Parathyroid adenoma (tissue), 2 donors: ENCODE measurements at regions not wholly inside any gene's neighbourhood (a gene's known extent, or its start where the extent isn't known, plus 50 kb on each side); places are given as distances from the start of the nearest gene placed in this dataset.

ENCODE experiments used
- H2AFZ ChIP-seq: fragments of 300-600 bp; sonication (generic); one replicate; pipeline ENCODE4 v1.7.0; 2017; ENCODE audit warnings: antibody characterized with exemption, mild to moderate bottlenecking
- H3K27ac ChIP-seq: fragments of 300-600 bp; sonication (generic); one replicate; pipeline ENCODE4 v1.7.0; 2017
- H3K27me3 ChIP-seq: fragments of 300-600 bp; sonication (generic); one replicate; pipeline ENCODE4 v1.7.0; 2017; ENCODE audit warnings: low read length; ENCODE audit not compliant: control insufficient read depth, insufficient read depth
- H3K36me3 ChIP-seq: fragments of 300-600 bp; sonication (generic); one replicate; pipeline ENCODE4 v1.7.0; 2017; ENCODE audit warnings: low read length; ENCODE audit not compliant: control insufficient read depth, insufficient read depth
- H3K4me1 ChIP-seq: fragments of 300-600 bp; sonication (generic); one replicate; pipeline ENCODE4 v1.7.0; 2017; ENCODE audit warnings: control low read depth
- H3K4me2 ChIP-seq: fragments of 300-600 bp; sonication (generic); one replicate; pipeline ENCODE4 v1.7.0; 2017; ENCODE audit warnings: low read length
- H3K4me3 ChIP-seq: fragments of 300-600 bp; sonication (generic); one replicate; pipeline ENCODE4 v1.7.0; 2017; ENCODE audit warnings: low read depth, low read length
- H3K79me2 ChIP-seq: fragments of 300-600 bp; sonication (generic); one replicate; pipeline ENCODE4 v1.7.0; 2017; ENCODE audit warnings: control low read depth
- H3K9ac ChIP-seq: fragments of 300-600 bp; sonication (generic); one replicate; pipeline ENCODE4 v1.7.0; 2017; ENCODE audit warnings: mild to moderate bottlenecking
- H3K9me3 ChIP-seq: fragments of 300-600 bp; sonication (generic); one replicate; pipeline ENCODE4 v1.7.0; 2017; ENCODE audit warnings: low read length; ENCODE audit not compliant: control insufficient read depth
- CTCF ChIP-seq: fragments of 300-600 bp; sonication (generic); IDR thresholded peaks from one replicate; pipeline ENCODE4 v1.7.0; 2017; ENCODE audit warnings: antibody characterized with exemption, mild to moderate bottlenecking
- donor health status: primary hyperparathyroidism.

DNA sequence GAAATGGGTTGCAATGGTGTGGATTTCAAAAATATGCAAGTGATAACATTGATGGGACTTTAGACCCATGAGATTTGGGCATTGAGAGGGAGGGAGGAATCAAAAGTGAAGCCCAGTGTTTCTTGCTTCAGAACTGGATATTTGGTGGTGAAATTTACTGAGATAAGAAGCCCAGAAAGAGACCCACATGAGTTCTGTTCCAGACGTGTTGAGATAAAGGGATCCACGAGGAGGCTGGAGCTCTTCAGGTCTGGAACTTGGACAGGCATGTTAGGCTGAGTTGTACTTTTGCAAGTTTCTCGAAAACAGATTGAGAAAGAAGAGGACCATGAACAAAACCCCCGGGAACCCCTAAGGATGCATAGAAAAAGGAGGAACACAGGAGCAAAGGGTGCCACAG is 290.2 kb downstream of the MEX3B start:
- Histone ChIP-seq H3K79me2 (no peaks in the 10 kb centered on the region), H3K27me3 (no peaks in the 10 kb centered on the region), H3K9ac (no peak overlapping the region), H3K27ac (no peak overlapping the region), H3K4me3 (no peak overlapping the region), H3K9me3 (no peaks in the 10 kb centered on the region), H2AFZ (no peak overlapping the region), H3K4me2 (no peak overlapping the region), H3K36me3 (no peaks in the 10 kb centered on the region), H3K4me1 (no peaks in the 10 kb centered on the region)
- no peak for TF ChIP-seq CTCF

DNA sequence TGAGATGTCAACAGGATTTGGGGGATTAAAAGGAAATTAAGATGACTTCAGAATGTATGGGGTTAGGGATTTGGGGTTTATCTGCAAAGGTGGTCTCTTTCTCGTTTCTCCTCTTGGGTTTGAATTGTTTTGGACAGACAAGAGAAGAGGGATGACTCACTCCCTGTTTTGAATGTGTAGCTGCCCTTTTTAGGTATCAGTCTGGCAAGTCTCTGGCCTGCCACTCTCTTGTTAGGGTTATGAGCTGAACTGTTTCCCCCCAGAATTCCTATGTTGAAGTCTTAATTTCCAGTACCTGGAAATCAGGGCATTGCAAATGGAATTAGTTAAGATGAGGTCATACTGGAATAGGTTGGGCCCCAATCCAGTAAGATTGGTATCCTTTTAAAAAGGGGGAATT is 291.7 kb downstream of the MEX3B start:
- Histone ChIP-seq H3K27ac (no peak overlapping the region), H3K9ac (no peak overlapping the region), H3K79me2 (no peaks in the 10 kb centered on the region), H3K9me3 (no peaks in the 10 kb centered on the region), H3K4me2 (no peak overlapping the region), H3K36me3 (no peaks in the 10 kb centered on the region), H3K27me3 (no peaks in the 10 kb centered on the region), H3K4me3 (no peak overlapping the region), H3K4me1 (no peaks in the 10 kb centered on the region), H2AFZ (no peak overlapping the region)
- no peak for TF ChIP-seq CTCF

DNA sequence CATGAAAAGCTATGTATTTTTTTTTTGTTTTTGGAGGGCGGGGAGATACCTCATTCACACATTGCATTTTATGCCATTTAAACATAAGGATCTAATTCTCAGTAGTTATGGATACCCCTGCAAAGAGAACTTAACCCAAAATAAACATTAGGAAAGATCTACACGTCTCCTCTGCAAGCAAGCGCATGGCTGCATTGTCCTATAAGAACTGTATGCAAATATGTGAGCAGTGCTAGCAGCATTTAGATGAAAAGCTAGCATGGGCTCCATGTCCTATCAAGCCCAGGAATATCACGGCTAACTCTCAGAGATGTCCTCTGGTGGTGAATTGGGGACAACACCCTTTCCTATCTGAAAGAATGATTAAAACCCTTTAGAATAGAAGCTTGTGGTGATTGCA is 292.8 kb downstream of the MEX3B start:
- no peaks in the 10 kb centered on the region for H3K4me1 ChIP-seq
- H3K9ac ChIP-seq, result no peak overlapping the region

DNA sequence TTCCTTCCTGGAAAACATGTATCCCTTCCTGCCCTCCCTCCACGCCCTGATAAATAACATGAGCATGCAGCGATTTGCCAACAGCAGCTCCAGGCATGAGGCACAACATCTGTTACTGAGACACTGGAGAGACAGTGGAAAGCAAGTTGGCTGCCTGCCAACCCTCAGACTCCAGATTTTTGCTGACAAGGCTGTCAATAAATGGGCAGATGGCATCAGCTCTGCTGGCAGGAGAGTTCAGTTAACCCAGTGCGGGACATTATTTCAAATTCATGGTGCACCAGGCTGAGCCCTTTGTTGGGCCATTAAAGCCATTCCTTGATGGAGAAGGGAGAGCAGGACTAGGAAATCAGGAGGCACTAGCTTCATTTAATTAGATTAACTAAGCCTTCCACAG is 293.3 kb downstream of the MEX3B start:
- no peaks in the 10 kb centered on the region for H3K79me2 ChIP-seq
- no peak overlapping the region for H3K4me2 ChIP-seq
- H3K27me3 ChIP-seq, result no peaks in the 10 kb centered on the region
- no peaks in the 10 kb centered on the region for H3K4me1 ChIP-seq
- no peaks in the 10 kb centered on the region for H3K9me3 ChIP-seq
- H3K9ac ChIP-seq, result no peak overlapping the region
- H3K36me3 ChIP-seq, result no peaks in the 10 kb centered on the region
- TF ChIP-seq CTCF, result no peak
- no peak overlapping the region for H3K27ac ChIP-seq
- no peak overlapping the region for H2AFZ ChIP-seq
- no peak overlapping the region for H3K4me3 ChIP-seq

More for the DNA sequence above, 292.8 kb downstream of the MEX3B start:
- Histone ChIP-seq H3K27ac (no peak overlapping the region), H3K4me3 (no peak overlapping the region), H2AFZ (no peak overlapping the region), H3K27me3 (no peaks in the 10 kb centered on the region), H3K36me3 (no peaks in the 10 kb centered on the region), H3K79me2 (no peaks in the 10 kb centered on the region), H3K9me3 (no peaks in the 10 kb centered on the region), H3K4me2 (no peak overlapping the region)
- no peak for TF ChIP-seq CTCF

- H3K4me3 ChIP-seq, result no peak overlapping the region
- H3K4me1 ChIP-seq, result no peaks in the 10 kb centered on the region
These were observed 293.8 kb downstream of the MEX3B start for GRCh38 chr15:81751816-81752545.

More at GRCh38 chr15:81751816-81752545, 293.8 kb downstream of the MEX3B start:
- no peaks in the 10 kb centered on the region for H3K27me3 ChIP-seq
- H3K9me3 ChIP-seq, result no peaks in the 10 kb centered on the region
- H3K27ac ChIP-seq, result no peak overlapping the region
- no peak overlapping the region for H2AFZ ChIP-seq
- H3K9ac ChIP-seq, result no peak overlapping the region
- H3K79me2 ChIP-seq, result no peaks in the 10 kb centered on the region
- H3K4me2 ChIP-seq, result no peak overlapping the region
- no peaks in the 10 kb centered on the region for H3K36me3 ChIP-seq
- no peak for TF ChIP-seq CTCF
